ENCODE measurements at regions not wholly inside any gene's neighbourhood (a gene's known extent, or its start where the extent isn't known, plus 50 kb on each side); places are given as distances from the start of the nearest gene placed in this dataset.

DNA sequence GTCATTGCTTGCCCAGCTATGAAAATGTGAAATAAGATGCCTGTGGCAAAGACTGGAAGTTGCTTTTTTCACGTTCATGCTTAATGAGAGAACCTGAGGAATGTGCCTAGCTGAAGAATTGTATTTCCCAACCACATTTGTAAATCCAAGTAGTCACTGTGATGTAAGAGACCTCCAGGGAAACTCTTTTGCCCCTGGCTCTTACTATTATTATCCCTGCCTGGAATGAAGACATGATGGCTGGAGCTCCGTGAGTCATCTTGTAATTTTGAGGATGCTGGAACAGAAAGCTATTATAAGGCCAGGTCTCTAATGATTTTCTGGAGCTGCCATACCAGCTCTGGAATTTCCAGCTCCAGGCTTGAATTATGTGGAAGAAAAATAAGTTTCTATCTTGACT lies 894.3 kb downstream of the DIAPH3 start:
- TF ChIP-seq, protein P1, sequence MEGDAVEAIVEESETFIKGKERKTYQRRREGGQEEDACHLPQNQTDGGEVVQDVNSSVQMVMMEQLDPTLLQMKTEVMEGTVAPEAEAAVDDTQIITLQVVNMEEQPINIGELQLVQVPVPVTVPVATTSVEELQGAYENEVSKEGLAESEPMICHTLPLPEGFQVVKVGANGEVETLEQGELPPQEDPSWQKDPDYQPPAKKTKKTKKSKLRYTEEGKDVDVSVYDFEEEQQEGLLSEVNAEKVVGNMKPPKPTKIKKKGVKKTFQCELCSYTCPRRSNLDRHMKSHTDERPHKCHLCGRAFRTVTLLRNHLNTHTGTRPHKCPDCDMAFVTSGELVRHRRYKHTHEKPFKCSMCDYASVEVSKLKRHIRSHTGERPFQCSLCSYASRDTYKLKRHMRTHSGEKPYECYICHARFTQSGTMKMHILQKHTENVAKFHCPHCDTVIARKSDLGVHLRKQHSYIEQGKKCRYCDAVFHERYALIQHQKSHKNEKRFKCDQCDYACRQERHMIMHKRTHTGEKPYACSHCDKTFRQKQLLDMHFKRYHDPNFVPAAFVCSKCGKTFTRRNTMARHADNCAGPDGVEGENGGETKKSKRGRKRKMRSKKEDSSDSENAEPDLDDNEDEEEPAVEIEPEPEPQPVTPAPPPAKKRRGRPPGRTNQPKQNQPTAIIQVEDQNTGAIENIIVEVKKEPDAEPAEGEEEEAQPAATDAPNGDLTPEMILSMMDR (conservative IDR thresholded peaks at IDR 0.05; ENCODE audit: low read depth, low read length) = no peak
- no peak for TF ChIP-seq EZH2 (IDR thresholded peaks at IDR 0.05; ENCODE audit: low read length, unreplicated experiment)
